Fibroblast of the aortic adventitia (primary cell): ENCODE measurements at regions not wholly inside any gene's neighbourhood (a gene's known extent, or its start where the extent isn't known, plus 50 kb on each side); places are given as distances from the start of the nearest gene placed in this dataset.

ENCODE experiments used
- DNase-seq: peaks from one replicate; pipeline ENCODE4 v3.0.0-alpha.2; 2010; ENCODE audit warnings: low read depth
- H3K4me3 ChIP-seq: 2 replicates; pipeline ENCODE4 v1.5.1; 2011; ENCODE audit warnings: low read depth, mild to moderate bottlenecking, control low read depth, low read length, moderate library complexity
- TF ChIP-seq, protein P1 (sequence below): IDR thresholded peaks from 2 replicates; pipeline ENCODE4 v1.5.1; 2011; ENCODE audit warnings: mild to moderate bottlenecking, low read length, control low read depth, inconsistent platforms; ENCODE audit not compliant: insufficient read depth

DNA sequence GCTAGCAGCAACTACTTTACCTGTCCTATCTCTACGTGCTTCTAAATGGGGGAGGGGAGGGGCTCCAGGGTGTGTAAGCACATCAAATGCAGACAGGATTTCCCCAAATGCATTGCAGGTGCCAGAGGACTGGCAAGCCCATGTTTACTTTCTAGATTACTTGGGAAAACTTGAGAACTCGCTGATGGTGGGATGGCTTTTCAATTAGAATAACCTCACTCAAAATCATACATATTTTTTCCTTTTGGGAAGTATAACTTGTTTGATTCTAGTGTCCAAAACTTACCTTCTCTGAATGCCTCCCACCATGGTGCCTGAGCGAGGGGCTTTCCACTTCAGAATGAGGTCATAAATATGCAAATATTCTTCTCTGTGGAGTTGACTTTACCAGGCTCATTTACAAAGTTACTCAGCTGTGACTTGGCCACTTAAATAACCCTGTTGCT is 191.3 kb upstream of the RHOBTB1 start:
- no peak for DNase-seq

DNA sequence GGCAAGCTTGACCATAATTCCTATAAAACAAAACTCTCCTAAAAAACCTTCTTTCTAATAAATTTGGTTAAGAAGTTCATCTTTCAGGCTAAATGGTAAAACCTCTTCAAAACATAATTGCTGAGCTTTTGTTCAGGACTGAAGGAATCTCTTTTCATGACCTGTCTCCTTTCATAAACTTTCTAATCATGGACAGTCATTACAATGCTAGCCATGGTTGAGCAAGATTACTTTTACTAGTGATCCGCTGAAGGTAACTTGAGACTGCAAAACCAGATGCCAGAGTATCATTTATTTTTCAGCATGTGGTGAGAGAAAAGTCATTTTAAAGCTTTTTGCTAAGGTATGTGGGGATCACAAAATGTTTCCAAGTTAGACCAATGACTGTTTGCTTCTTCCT is 186.4 kb upstream of the RHOBTB1 start:
- H3K4me3 ChIP-seq = no peak overlapping the region
- TF ChIP-seq, protein P1, sequence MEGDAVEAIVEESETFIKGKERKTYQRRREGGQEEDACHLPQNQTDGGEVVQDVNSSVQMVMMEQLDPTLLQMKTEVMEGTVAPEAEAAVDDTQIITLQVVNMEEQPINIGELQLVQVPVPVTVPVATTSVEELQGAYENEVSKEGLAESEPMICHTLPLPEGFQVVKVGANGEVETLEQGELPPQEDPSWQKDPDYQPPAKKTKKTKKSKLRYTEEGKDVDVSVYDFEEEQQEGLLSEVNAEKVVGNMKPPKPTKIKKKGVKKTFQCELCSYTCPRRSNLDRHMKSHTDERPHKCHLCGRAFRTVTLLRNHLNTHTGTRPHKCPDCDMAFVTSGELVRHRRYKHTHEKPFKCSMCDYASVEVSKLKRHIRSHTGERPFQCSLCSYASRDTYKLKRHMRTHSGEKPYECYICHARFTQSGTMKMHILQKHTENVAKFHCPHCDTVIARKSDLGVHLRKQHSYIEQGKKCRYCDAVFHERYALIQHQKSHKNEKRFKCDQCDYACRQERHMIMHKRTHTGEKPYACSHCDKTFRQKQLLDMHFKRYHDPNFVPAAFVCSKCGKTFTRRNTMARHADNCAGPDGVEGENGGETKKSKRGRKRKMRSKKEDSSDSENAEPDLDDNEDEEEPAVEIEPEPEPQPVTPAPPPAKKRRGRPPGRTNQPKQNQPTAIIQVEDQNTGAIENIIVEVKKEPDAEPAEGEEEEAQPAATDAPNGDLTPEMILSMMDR = no peak
- no peak for DNase-seq

More for the DNA sequence above, 191.3 kb upstream of the RHOBTB1 start:
- TF ChIP-seq, protein P1 = no peak
- H3K4me3 ChIP-seq = no peak overlapping the region

DNA sequence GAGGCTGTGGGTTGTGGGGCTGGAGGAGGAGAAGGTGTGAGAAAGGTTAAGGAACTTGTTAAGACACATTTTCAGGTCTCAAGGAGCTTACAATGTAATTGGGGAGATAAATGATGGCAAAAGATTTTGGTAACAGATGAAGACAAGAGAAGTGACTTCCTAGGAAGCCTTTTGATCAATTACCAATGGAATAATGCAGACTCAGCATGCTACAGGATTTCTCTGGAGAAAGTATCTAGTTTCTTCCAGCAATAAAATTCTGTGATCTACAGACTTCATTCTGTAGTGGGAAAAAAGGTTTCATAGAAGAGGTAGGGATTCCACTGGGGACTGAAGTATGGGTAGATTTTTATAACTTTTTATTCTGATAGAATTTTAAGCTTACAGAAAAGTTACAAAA is 184.2 kb upstream of the RHOBTB1 start:
- no peak overlapping the region for H3K4me3 ChIP-seq
- TF ChIP-seq, protein P1 = no peak
- no peak for DNase-seq

DNA sequence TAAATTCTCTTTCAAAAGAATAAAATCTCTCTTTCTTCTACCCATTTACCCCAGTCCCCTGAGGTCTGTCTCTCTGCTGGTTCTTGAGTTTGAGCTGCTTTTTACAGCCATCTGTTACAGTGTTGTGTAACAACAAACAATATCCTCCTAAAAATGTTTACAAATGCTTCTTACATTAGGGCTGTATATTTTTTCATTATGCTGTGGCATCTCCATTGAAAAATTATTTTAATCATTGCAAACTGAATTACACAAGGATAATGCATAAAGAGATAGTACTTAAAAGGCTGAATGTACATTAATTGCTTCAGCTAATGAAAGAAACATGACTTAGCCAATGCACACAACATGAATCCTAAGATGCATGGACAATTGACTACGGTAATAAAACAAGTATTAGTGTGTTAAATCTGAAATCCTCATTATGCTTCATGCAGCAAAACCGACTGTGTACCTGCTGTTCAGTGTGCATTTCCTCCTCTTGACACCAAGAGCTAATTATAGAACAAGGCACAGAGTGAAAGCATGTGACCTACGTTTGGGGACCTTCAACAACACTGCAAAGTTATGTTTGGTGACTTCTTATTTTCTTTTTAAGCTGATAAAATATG is 181.7 kb upstream of the RHOBTB1 start:
- TF ChIP-seq, protein P1 = no peak
- DNase-seq = no peak
- no peak overlapping the region for H3K4me3 ChIP-seq

DNA sequence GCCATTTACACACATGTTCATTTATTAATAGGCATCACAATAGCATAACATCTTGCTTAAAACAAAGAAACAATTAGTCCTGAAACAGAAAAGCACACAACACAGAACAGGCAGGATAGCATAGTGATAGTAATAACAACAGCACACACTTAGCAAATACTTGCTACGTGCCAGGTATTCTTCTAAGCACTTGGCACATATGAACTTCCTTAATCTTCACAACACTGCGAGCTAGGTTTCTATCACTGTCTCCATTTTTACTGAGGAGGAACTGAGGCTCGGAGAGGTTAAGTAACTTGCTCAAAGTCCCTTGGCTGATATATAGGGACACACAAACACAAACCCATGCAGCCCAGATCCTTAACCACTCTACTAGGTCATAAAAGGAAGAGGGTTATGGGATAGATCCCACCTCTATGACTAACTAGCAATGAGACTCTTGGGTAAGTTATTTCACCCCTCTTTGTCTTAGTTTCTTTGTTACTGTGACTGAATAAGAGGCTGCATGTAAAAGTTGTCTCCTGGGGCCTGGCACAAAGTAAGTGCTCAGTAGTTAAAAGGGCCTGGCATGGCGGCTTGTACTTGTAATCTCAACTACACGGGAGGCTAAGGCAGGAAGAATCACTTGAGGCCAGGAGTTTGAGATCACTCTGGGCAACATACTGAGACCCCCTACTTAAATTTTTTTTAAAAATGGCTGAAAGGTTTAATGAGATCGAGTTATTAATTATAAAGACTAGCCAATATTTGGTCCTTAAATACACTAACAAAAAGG is 181.0 kb upstream of the RHOBTB1 start:
- TF ChIP-seq, protein P1 = no peak
- DNase-seq = no peak
- H3K4me3 ChIP-seq = no peak overlapping the region

DNA sequence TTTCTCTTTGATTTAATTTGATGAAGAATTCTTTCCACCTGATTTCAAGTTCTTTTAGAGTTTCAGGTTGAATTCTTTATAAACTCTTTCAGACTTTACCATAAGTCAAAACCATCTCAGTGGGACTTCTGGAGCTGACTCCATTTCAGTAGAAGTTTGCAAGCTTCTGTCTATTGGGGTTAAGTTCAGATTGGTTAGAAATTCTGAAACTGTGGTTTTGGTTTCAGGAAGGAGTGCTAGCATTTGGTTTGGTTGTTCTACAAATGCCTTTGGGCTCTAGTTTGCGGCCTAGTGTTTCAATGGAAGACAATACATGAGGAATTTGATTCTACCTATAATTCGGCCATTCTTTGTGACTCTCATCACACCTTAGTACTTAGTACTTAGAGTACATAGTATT is 176.8 kb upstream of the RHOBTB1 start:
- H3K4me3 ChIP-seq = no peak overlapping the region
- TF ChIP-seq, protein P1 = no peak
- no peak for DNase-seq

DNA sequence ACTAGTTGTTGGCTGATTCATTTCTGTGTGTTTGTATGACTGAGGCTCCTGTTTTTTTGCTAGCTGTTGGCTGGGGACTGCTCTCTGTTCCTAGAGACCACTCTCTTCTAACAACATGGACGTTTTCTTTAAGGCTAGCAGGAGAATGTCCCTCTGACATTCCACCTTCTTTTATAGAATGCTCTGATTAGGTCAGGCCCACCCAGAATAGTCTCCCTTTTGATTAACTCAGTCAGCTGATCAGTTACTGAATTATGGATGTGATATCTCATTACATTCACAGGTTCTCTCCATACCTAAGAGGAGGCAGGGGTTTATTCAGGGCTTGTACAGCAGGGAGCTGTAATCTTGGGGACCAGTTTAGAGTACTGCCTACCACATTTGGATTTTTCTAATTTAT is 175.6 kb upstream of the RHOBTB1 start:
- DNase-seq = no peak
- TF ChIP-seq, protein P1 = no peak

More for the DNA sequence above, 175.6 kb upstream of the RHOBTB1 start:
- H3K4me3 ChIP-seq = no peak overlapping the region
